H1 (cell line): ENCODE measurements at regions not wholly inside any gene's neighbourhood (a gene's known extent, or its start where the extent isn't known, plus 50 kb on each side); places are given as distances from the start of the nearest gene placed in this dataset.
A peak's percentile ranks its signal among the peaks of the same experiment; 100 is the strongest.

ENCODE experiments used
- CTCF ChIA-PET: fragments of 300-600 bp; sonication (Branson Sonifier 250); formaldehyde crosslinking; loops from one replicate; lab custom pipeline; 2021; ENCODE audit not compliant: partially characterized antibody; lab: Charles Lee
- POLR2A ChIA-PET: fragments of 300-600 bp; sonication (Branson Sonifier 250); formaldehyde crosslinking; loops from one replicate; lab custom pipeline; 2021; ENCODE audit warnings: inconsistent platforms; ENCODE audit not compliant: partially characterized antibody; lab: Charles Lee
- DNase-seq, 2 experiments: peaks; one replicate each; pipeline versions ENCODE4 v3.0.0 to v3.0.0-alpha.2; 2010 to 2022; ENCODE audit warnings: low spot score in 2 of 2, low read depth in 1 of 2, mixed read lengths in 1 of 2
- FAIRE-seq: peaks from 2 replicates; lab custom pipeline; 2011; peaks lifted over from hg19 to GRCh38; lab: Jason Lieb, UNC
- H2AFZ ChIP-seq: 2 replicates; pipeline ENCODE4 v1.8.1; 2012; ENCODE audit warnings: low read length, inconsistent platforms
- H2AK5ac ChIP-seq: 2 replicates; pipeline ENCODE4 v1.6.1; 2013; ENCODE audit warnings: low read depth, low read length
- H2BK120ac ChIP-seq: replicated peaks from 2 replicates; pipeline ENCODE3; 2013; ENCODE audit warnings: low read depth, low read length, inconsistent platforms
- H2BK12ac ChIP-seq: 2 replicates; pipeline ENCODE4 v1.6.1; 2013; ENCODE audit warnings: low read depth, low read length
- H2BK15ac ChIP-seq: 2 replicates; pipeline ENCODE4 v1.6.1; 2013; ENCODE audit warnings: low read length
- H2BK20ac ChIP-seq: 2 replicates; pipeline ENCODE4 v1.6.1; 2013; ENCODE audit warnings: low read length
- H2BK5ac ChIP-seq: 2 replicates; pipeline ENCODE4 v1.6.1; 2013; ENCODE audit warnings: low read depth, low read length
- H3K14ac ChIP-seq: 2 replicates; pipeline ENCODE4 v1.6.1; 2013; ENCODE audit warnings: inconsistent platforms; ENCODE audit not compliant: insufficient read length
- H3K18ac ChIP-seq: 2 replicates; pipeline ENCODE4 v1.6.1; 2013; ENCODE audit warnings: low read length; ENCODE audit errors: extremely low read depth
- H3K23ac ChIP-seq: 2 replicates; pipeline ENCODE4 v1.6.1; 2013; ENCODE audit warnings: inconsistent platforms; ENCODE audit not compliant: insufficient read length
- H3K23me2 ChIP-seq: 2 replicates; pipeline ENCODE4 v1.6.1; 2013; ENCODE audit warnings: low read depth, low read length
- H3K27ac ChIP-seq: 2 replicates; pipeline ENCODE4 v1.6.1; 2011; ENCODE audit warnings: low read depth, low read length, inconsistent platforms
- H3K27me3 ChIP-seq, 4 experiments: replicated peaks in 1 of 4; 1 replicate in 1 of 4; 2 replicates in 3 of 4; pipeline versions ENCODE4 v1.6.1 to v1.8.1; 2011 to 2013; ENCODE audit warnings: low read length in 3 of 4, mild to moderate bottlenecking in 3 of 4, inconsistent platforms in 2 of 4, mixed read lengths in 2 of 4, moderate library complexity in 1 of 4; ENCODE audit not compliant: control insufficient read depth in 3 of 4, insufficient read depth in 3 of 4; ENCODE audit errors: extremely low read depth in 1 of 4
- H3K36me3 ChIP-seq, 4 experiments: 2 replicates each; pipeline versions ENCODE4 v1.6.1 to v1.8.1; 2011 to 2013; ENCODE audit warnings: mild to moderate bottlenecking in 4 of 4, low read length in 3 of 4, moderate library complexity in 2 of 4, control low read depth in 1 of 4, inconsistent platforms in 1 of 4; ENCODE audit not compliant: insufficient read depth in 4 of 4, control insufficient read depth in 2 of 4
- H3K4ac ChIP-seq: replicated peaks from 2 replicates; pipeline ENCODE3; 2013; ENCODE audit warnings: low read length, low read depth, mixed read lengths, inconsistent platforms; ENCODE audit not compliant: insufficient read length
- H3K4me1 ChIP-seq, 4 experiments: replicated peaks in 1 of 4; 1 replicate in 1 of 4; 2 replicates in 3 of 4; pipeline versions ENCODE4 v1.6.1 to v1.8.1; 2011 to 2013; ENCODE audit warnings: low read length in 3 of 4, inconsistent platforms in 2 of 4, mixed read lengths in 1 of 4; ENCODE audit not compliant: insufficient read depth in 4 of 4, control insufficient read depth in 3 of 4
- H3K4me2 ChIP-seq, 2 experiments: 2 replicates each; pipeline versions ENCODE4 v1.6.1 to v1.8.1; 2011 to 2013; ENCODE audit warnings: low read depth in 2 of 2, low read length in 2 of 2, control low read depth in 1 of 2, inconsistent platforms in 1 of 2, mild to moderate bottlenecking in 1 of 2; ENCODE audit not compliant: insufficient read depth in 1 of 2
- H3K4me3 ChIP-seq, 4 experiments: fragments of 200-600, 300-600 bp in 1 of 4; sonication (generic), shearing (Covaris generic), sonication (Bioruptor Twin) in 1 of 4; 2 replicates each; pipeline versions ENCODE4 v1.5.1 to v1.8.1; 2011 to 2016; ENCODE audit warnings: low read length in 4 of 4, low read depth in 3 of 4, control low read depth in 2 of 4, inconsistent platforms in 2 of 4, mild to moderate bottlenecking in 2 of 4, mixed read lengths in 1 of 4, moderate library complexity in 1 of 4; ENCODE audit not compliant: insufficient read depth in 2 of 4; ENCODE audit errors: extremely low read depth in 1 of 4
- H3K56ac ChIP-seq: replicated peaks from 2 replicates; pipeline ENCODE3; 2013; ENCODE audit warnings: low read depth, mild to moderate bottlenecking, mixed read lengths, low read length, inconsistent platforms; ENCODE audit not compliant: insufficient read length
- H3K79me1 ChIP-seq: 2 replicates; pipeline ENCODE4 v1.6.1; 2013; ENCODE audit warnings: low read depth, low read length, control low read depth
- H3K79me2 ChIP-seq, 2 experiments: 2 replicates each; pipeline versions ENCODE4 v1.6.1 to v1.8.1; 2012 to 2013; ENCODE audit warnings: low read length in 2 of 2, mild to moderate bottlenecking in 2 of 2, inconsistent platforms in 1 of 2; ENCODE audit not compliant: insufficient read depth in 2 of 2, control insufficient read depth in 1 of 2
- H3K9ac ChIP-seq, 4 experiments: replicated peaks in 1 of 4; 1 replicate in 1 of 4; 2 replicates in 3 of 4; pipeline versions ENCODE4 v1.6.1 to v1.8.1; 2011 to 2013; ENCODE audit warnings: low read depth in 3 of 4, low read length in 3 of 4, control low read depth in 2 of 4, mild to moderate bottlenecking in 2 of 4, moderate library complexity in 2 of 4, inconsistent platforms in 1 of 4; ENCODE audit errors: extremely low read depth in 1 of 4
- H3K9me3 ChIP-seq, 2 experiments: 2 replicates each; pipeline versions ENCODE4 v1.6.1 to v1.8.1; 2012 to 2013; ENCODE audit warnings: mild to moderate bottlenecking in 2 of 2, moderate library complexity in 2 of 2, control low read depth in 1 of 2, inconsistent platforms in 1 of 2, low read depth in 1 of 2, low read length in 1 of 2, mixed read lengths in 1 of 2; ENCODE audit not compliant: insufficient read depth in 2 of 2
- H4K20me1 ChIP-seq, 2 experiments: replicated peaks in 1 of 2; 2 replicates each; pipeline versions ENCODE3 to v1.8.1; 2011 to 2013; ENCODE audit warnings: inconsistent platforms in 2 of 2, low read length in 2 of 2, mild to moderate bottlenecking in 1 of 2; ENCODE audit not compliant: insufficient read depth in 2 of 2, control insufficient read depth in 1 of 2
- H4K5ac ChIP-seq: 2 replicates; pipeline ENCODE4 v1.6.1; 2013; ENCODE audit warnings: low read length, low read depth, mixed read lengths, inconsistent platforms; ENCODE audit not compliant: insufficient read length
- H4K8ac ChIP-seq: 2 replicates; pipeline ENCODE4 v1.8.0; 2013; ENCODE audit warnings: mild to moderate bottlenecking, moderate library complexity, low read length, inconsistent platforms; ENCODE audit not compliant: insufficient read depth; ENCODE audit errors: extremely low read depth
- H4K91ac ChIP-seq: replicated peaks from 2 replicates; pipeline ENCODE3; 2013; ENCODE audit warnings: low read length, mixed read lengths, inconsistent platforms; ENCODE audit not compliant: insufficient read length
- BCL11A ChIP-seq, 2 experiments: IDR thresholded peaks; one replicate each; pipeline ENCODE4 v1.6.1; 2011; ENCODE audit warnings: low read depth in 2 of 2, low read length in 2 of 2, mild to moderate bottlenecking in 2 of 2
- EGR1 ChIP-seq: IDR thresholded peaks from 2 replicates; pipeline ENCODE4 v1.6.1; 2011; ENCODE audit warnings: low read depth, low read length, borderline replicate concordance
- EP300 ChIP-seq, 2 experiments: IDR thresholded peaks; 1 replicate in 1 of 2; 2 replicates in 1 of 2; pipeline ENCODE4 v1.6.1; 2011 to 2012; ENCODE audit warnings: low read depth in 2 of 2, low read length in 2 of 2, mild to moderate bottlenecking in 2 of 2, borderline replicate concordance in 1 of 2, inconsistent platforms in 1 of 2, moderate library complexity in 1 of 2
- KDM4A ChIP-seq: IDR thresholded peaks from one replicate; pipeline ENCODE4 v1.7.1; 2012; ENCODE audit warnings: low read depth, mild to moderate bottlenecking, moderate library complexity, low read length, inconsistent platforms; ENCODE audit not compliant: severe bottlenecking
- MAFK ChIP-seq: IDR thresholded peaks from 2 replicates; pipeline ENCODE4 v1.6.1; 2012; ENCODE audit warnings: low read depth, mild to moderate bottlenecking, improper control_type of control experiment, low read length
- NANOG ChIP-seq: IDR thresholded peaks from 2 replicates; pipeline ENCODE4 v1.6.1; 2011; ENCODE audit warnings: low read length, low read depth, mild to moderate bottlenecking, inconsistent platforms; ENCODE audit not compliant: insufficient read depth, poor library complexity, severe bottlenecking
- POLR2AphosphoS5 ChIP-seq: IDR thresholded peaks from 2 replicates; pipeline ENCODE4 v1.6.1; 2011; ENCODE audit warnings: low read depth, low read length
- RNF2 ChIP-seq: fragments of 200-900, 300-1000 bp; sonication (generic); IDR thresholded peaks from 2 replicates; pipeline ENCODE4 v1.7.1; 2016; ENCODE audit warnings: borderline replicate concordance, low read depth, mild to moderate bottlenecking, antibody characterized with exemption, low read length; ENCODE audit not compliant: poor library complexity, severe bottlenecking; ENCODE audit errors: missing control alignments
- SP2 ChIP-seq: IDR thresholded peaks from 2 replicates; pipeline ENCODE4 v1.6.1; 2012; ENCODE audit warnings: mild to moderate bottlenecking, low read length, inconsistent platforms
- SUZ12 ChIP-seq: fragments of 200-600 bp; sonication (generic); IDR thresholded peaks from 2 replicates; pipeline ENCODE4 v1.6.1; 2012; ENCODE audit warnings: mild to moderate bottlenecking, inconsistent platforms, low read length, moderate library complexity, mixed read lengths
- TAF7 ChIP-seq: optimal IDR thresholded peaks from 2 replicates; pipeline ENCODE3; 2011; ENCODE audit warnings: low read depth, mild to moderate bottlenecking, inconsistent platforms, low read length, moderate library complexity, borderline replicate concordance
- TCF12 ChIP-seq: IDR thresholded peaks from 2 replicates; pipeline ENCODE4 v1.6.1; 2011; ENCODE audit warnings: low read depth, mild to moderate bottlenecking, low read length
- TEAD4 ChIP-seq: IDR thresholded peaks from 2 replicates; pipeline ENCODE4 v1.6.1; 2012; ENCODE audit warnings: low read depth, low read length, inconsistent platforms, mixed read lengths
- WGBS, 2 experiments: shearing (Covaris generic) in 1 of 2; methylation state at CpG; one replicate each; pipeline versions ENCODE4 v1.1.6 to v1.1.7; 2013 to 2015; ENCODE audit warnings: low lambda C conversion rate in 2 of 2, mixed read lengths in 2 of 2, inconsistent platforms in 1 of 2, low coverage in 1 of 2, missing lambda C conversion rate in 1 of 2; ENCODE audit not compliant: insufficient replicate concordance in 2 of 2, insufficient coverage in 1 of 2, insufficient read length in 1 of 2; ENCODE audit errors: extremely low coverage in 1 of 2, missing lambda C conversion rate in 1 of 2; 5-methylcytosine and 5-hydroxymethylcytosine counted together
- TF ChIP-seq, protein P1 (sequence below): IDR thresholded peaks from 2 replicates; pipeline ENCODE4 v1.6.1; 2011; ENCODE audit warnings: low read depth, mild to moderate bottlenecking, low read length; ENCODE audit not compliant: insufficient read depth

DNA sequence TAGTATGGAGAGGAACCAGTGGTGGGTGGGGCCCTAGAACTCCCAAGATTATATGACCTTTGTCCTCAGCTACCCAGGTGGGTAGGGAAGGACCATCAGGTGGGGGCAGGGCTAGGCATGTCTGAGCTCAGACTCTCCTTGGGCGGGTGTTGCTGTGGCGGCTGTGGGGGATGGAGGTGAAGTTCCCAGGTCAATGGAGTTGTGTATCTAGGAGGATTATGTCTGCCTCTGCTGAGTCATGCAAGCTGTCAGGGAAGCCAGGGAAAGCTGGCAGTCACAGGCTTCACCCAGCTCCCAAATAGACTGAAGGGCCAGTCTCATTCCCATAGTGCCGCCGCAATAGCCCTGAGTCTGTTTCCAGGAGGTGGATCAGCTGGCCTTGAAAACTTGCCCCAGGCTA is 139.7 kb upstream of the CFAP20DC start:
- 95% methylated on average over 4 of the region's 4 CpGs; no CpG with 5 or more reads in 1 of the 2 experiments for WGBS, 2 experiments
- POLR2A ChIA-PET: no interaction called here
- no peak for DNase-seq
- TF ChIP-seq KDM4A (no peak), BCL11A (IDR thresholded peaks at IDR 0.05; ENCODE audit: low read depth in 2 of 2, low read length in 2 of 2) (no peak), SUZ12 (no peak), NANOG (no peak), MAFK (no peak), TEAD4 (no peak), RNF2 (no peak), TCF12 (no peak), EGR1 (no peak), TAF7 (no peak), POLR2AphosphoS5 (no peak), SP2 (no peak), EP300 (IDR thresholded peaks at IDR 0.05; ENCODE audit: borderline replicate concordance in 1 of 2, low read depth in 2 of 2, low read length in 2 of 2) (no peak)
- TF ChIP-seq, protein P1, sequence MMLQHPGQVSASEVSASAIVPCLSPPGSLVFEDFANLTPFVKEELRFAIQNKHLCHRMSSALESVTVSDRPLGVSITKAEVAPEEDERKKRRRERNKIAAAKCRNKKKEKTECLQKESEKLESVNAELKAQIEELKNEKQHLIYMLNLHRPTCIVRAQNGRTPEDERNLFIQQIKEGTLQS: no peak

More for the DNA sequence above, 139.7 kb upstream of the CFAP20DC start:
- Histone ChIP-seq H4K5ac (no peak overlapping the region), H2BK12ac (no peak overlapping the region), H3K4me3 (no peak overlapping the region), H3K18ac (no peak overlapping the region), H2BK5ac (no peak overlapping the region), H3K4me2 (no peak overlapping the region), H3K27ac (no peak overlapping the region), H2BK20ac (no peak overlapping the region), H3K9ac (no peak overlapping the region), H3K79me2 (no peaks in the 10 kb centered on the region), H3K27me3 (no peaks in the 10 kb centered on the region), H3K36me3 (no peaks in the 10 kb centered on the region), H3K4ac (no peak overlapping the region), H4K8ac (no peak overlapping the region), H3K9me3 (no peaks in the 10 kb centered on the region), H4K91ac (no peak overlapping the region), H2BK120ac (no peak overlapping the region), H2BK15ac (no peak overlapping the region), H3K79me1 (no peaks in the 10 kb centered on the region), H2AK5ac (no peak overlapping the region), H2AFZ (0 out of 2 replicates have a peak overlapping the region, but pooled peaks have one; percentile 60), H3K14ac (no peak overlapping the region), H3K23ac (no peak overlapping the region), H3K23me2 (no peaks in the 10 kb centered on the region), H3K4me1 (peaks cover 0 to 2% (median 0%) of the 10 kb centered on the region in 4 experiments; a peak in 1 of 7 replicates), H4K20me1 (no peaks in the 10 kb centered on the region), H3K56ac (no peak overlapping the region)
- CTCF ChIA-PET: interaction anchor here (1.5 to 1.7 kb wide), 2 partner anchors 42 to 68 kb away, joined by 3 read pairs; no protein-coding TSS in a partner anchor
- no peak for FAIRE-seq
